CD4-positive, alpha-beta T cell treated with Interleukin-4 for 4 hours (primary cell): ENCODE measurements at regions not wholly inside any gene's neighbourhood (a gene's known extent, or its start where the extent isn't known, plus 50 kb on each side); places are given as distances from the start of the nearest gene placed in this dataset.

Experiments
- DNase-seq: peaks from one replicate; pipeline ENCODE4 v3.0.0-alpha.2; 2020

DNA sequence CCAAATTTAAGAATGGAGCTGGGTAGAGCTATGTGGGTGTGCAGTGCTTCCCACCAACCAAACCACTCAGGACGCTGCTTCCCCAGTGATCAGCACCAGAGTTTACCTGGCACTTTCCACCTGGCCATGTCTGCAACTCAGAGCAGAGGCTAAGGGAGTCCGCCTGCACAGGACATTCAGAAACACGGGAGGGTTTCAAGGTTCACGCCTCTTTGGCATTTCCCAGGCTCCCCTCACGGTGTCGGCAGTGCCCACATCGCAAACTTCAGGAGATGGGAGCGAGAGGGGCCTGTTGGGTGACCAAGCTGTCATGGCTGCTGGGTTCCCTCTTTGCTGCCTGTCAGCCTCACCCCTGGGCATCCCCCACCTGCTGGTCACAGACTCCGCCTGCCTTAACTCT lies 161.5 kb downstream of the NXNL2 start:
- DNase-seq = no peak

DNA sequence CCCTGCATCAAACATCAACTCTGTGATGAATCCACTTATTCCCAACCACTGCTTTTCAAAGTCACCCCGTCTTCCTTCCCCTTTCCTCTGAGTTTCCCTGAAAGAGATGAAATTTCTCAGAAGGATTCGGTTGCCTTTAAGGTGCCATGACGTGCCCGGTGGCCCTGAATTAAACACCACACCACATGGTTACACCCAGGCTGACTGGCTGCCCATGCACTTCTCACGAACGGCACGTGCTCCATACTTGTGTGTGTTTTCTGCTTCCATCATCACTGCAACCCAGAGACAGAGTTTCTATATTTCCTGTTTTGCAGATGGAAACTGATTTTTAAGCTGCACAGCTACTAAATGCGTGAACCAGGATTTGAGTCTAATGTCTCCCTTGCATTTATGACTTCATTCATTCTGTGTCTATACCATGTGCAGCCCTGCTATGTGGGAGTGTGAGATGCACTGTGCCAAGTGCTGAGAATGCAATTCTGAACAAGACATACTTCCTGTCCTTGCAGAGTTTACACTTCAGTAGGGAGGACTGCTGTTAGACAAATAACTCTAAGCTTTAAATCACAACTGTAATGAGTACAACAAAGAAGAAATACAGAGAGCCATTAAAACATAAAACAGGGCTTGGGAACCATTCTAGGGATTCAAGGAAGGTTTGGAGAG lies 162.9 kb downstream of the NXNL2 start:
- no peak for DNase-seq

DNA sequence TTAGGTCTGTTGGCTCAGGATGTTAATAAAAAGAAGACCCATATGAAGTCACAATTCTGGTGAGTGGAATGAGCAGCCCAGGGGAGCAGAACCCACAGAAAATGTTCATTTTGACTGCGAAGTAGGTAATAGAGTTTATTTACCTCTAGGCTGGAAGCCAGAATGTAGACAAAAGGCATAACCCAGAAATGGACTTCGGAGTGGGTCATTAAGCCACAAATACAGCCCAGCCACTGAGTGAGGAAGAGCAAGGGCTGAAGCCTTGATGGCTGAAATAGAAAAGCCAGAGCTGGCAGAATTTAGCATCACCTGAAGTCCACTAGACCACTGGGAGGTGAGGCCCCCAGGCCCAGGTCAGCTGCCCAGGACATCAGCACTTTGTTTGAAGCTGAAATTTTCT lies 168.0 kb downstream of the NXNL2 start:
- no peak for DNase-seq

DNA sequence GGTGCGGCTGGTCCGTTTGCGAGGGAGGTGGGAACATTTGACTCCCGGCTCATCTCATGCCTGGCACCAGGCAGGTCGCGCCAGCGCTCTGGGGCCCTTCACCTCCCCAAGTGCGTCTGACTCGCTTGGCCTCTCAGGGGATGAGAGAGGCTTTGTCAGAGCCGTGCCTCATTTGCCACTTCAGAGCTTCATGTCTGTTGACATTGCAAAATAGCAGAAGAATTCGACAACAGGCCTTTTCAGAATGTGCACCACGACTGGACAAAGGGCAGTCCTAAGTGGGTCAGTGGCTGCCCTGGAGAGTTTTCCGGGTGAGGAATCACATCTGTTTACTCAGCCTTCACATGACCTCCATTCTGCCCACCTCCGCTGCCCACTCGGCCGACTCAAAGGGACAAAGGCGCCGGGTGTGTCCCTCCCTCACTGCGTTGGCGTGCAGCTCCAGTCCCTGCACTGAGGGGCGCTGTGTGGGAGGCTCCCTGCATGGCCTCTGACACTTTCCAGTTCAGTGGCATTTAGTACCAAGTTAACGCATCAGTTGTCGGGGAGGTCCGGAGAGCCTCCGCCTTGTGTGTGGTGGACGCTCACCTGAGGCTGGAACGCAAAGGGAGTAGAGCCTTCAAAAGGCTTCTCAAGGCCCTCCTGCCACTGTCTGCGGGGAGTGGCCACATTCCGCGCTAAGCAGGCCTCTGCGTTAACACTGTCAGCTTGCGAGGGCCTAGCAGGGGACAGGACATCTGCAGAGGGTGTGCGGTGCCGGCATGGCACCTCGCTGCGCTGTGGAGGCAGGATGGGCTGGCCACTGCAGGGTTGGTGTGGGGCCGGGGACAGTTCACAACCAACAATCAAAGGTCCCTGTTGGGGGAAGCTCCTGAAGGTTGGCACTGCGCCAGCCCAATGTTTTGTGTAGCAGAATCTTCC lies 171.5 kb downstream of the NXNL2 start:
- DNase-seq = no peak

DNA sequence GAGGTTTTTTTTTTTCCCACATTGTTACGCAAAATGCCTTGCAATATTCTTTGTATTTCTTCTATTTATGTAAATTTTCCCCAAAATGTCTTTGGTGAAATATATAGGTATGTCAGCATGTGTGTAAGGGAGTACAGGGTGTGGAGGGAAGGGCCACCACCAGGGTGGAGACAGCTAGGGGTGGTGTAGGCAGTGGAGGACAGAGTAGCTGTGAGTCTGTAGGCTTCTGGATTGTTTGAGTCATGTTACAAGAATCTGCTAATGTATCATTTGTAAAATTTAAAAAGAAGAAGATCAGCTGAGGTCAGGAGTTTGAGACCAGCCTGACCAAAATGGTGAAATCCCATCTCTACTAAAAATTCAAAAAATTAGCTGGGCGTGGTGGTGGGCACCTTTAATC lies 175.5 kb downstream of the NXNL2 start:
- DNase-seq = no peak

DNA sequence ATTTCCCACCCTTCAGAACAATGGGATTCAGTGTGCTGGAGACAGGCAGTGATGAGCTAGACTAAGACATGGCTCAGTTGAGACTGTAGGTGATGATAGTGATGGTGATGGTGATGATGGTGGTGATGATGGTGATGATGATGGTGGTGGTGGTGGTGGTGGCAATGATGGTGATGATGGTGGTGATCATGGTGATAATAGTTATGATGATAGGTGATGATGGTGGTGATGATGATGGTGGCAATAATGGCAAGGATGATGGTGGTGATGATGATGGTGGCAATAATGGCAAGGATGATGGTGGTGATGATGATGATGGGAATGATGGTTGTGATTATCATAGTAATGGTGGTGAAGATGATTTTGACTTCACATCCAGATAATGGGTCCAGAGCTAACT lies 176.7 kb downstream of the NXNL2 start:
- DNase-seq = no peak

GRCh38 chr9:88712484-88712883 lies 177.5 kb downstream of the NXNL2 start:
- no peak for DNase-seq

- DNase-seq = no peak
Measured at GRCh38 chr9:88713010-88713409, 178.0 kb downstream of the NXNL2 start.

DNA sequence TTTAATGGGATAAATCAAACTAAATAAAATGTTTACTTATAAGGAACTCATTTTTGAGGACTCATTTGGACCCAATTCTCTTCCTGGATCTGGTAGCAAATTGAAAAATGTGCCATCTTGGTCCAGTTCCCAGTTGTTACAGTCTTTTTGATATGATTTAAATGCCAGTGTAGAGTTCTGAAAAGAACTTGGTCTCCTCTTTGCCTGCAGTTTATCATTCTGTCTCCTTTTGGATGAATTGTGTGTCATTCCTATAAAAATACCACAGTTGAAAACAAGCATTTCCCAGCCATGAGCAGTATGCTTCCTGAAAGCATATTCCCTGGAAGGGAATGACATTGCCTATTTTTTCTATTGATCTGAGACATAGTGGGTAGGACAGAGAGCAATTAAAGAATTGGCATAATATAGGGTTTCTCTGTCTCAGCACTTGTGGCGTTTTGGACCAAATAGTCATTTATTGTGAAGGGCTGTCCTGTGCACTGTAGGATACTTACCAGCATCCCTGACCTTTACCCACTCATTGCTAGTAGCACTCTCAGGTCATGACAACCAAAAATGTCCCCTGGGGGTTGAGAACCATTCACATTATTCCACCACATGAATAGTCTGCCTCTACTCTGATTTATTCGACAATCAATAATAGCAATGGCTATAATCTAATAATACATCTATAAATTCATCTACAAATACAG lies 181.8 kb downstream of the NXNL2 start:
- DNase-seq = no peak

DNA sequence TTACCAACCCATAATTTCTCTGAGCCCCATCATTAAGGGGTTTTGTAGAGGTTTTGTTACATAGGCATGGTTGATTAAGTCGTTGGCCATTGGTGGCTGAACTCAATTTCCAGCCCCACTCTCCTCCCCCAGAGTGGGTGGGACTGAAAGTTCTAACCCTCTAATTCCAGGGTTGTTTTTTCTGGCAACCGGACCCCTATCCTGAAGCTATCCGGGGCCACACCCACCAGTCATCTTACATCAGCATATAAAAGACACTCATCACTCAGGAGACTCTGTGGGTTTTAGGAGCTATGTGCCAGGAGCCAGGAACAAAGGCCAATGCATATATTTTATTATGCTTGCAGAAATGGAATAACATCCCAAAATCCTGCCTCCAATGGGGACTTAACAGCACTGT lies 186.0 kb downstream of the NXNL2 start:
- no peak for DNase-seq

DNA sequence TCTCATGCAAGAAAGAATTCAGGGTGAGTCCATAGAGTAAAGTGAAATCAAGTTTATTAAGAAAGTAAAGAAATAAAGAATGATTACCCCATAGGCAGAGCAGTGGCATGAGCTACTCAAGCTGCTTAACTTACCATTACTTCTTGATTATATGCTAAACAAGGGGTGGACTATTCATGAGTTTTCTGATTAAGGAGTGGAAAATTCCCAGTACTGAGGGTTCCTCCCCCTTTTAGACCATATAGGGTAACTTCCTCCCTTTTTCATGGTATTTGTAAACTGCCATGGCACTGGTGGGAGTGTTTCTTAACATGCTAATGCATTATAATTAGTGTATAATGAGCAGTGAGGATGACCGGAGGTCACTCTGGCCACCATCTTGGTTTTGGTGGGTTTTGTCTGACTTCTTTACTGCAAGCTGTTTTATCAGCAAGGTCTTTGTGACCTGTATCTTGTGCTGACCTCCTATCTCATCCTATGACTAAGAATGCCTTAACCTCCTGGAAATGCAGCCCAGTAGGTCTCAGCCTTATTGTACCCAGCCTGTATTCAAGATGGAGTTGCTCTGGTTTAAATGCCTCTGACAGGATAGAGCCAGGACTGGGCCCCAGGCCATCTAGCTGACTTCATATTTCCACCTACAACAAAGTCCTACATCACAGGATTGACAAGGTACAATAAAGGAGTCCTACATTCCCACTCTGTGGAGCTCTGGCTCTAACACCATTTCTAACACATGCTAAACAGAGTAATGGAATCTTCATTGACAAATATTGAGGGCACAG lies 186.7 kb downstream of the NXNL2 start:
- DNase-seq = no peak

DNA sequence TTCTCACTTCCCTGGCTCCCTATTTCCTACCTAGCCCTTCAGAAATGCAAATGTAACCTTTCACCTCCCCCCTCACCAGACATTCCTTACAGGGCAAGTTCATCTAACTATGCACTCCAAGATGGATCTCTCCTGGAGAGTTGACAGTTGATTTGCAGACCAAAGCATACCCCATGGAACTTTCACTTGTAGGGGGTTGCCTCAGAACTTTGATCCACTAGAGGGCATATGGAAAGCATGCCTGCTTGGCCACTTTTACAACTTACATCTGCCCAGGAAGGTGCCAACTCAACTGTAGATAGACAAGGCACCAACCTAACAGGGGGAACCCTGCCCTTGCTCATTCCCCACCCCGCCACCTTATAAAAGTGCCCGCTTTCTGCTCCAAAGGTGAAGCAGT lies 187.8 kb downstream of the NXNL2 start:
- no peak for DNase-seq

DNA sequence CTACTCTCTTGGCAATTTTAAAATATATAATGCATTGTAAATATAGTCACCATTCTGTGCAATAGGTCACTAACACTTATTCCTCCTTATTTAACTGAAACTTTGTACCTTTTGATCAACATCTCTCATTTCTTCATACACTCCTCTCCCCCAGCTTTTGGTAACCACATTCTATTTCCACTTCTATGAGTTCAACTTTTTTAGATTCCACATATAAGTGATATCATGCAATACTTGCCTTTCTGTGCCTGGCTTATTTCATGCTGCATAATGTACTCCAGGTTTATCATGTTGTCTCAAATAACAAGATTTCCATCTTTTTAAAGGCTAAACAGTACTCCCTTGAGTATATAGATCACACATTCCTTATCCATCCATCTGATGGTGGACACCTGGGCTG lies 188.8 kb downstream of the NXNL2 start:
- no peak for DNase-seq

DNA sequence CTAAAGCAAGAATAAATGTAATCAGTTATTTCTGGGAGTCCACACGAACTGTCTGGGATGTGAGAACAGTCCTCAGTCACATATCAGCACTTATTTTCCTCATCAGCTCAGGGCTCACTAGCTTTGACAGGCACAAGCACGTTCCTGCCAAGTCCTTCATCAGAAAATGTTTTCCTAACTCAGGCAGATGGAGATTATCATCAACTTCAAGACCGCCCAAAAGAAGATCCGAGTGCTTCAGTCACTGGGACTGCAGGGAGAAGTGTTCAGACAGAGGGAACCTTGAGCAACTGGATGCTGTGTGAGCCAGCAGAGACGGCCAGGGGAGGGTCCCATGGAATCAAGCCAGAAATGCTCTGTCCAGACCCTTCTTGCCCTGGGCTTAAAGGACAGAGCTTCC lies 189.4 kb downstream of the NXNL2 start:
- no peak for DNase-seq

- DNase-seq = no peak
Measured at GRCh38 chr9:88725300-88726019, 190.5 kb downstream of the NXNL2 start.

- DNase-seq = no peak
Measured at GRCh38 chr9:88726803-88727202, 191.8 kb downstream of the NXNL2 start.

DNA sequence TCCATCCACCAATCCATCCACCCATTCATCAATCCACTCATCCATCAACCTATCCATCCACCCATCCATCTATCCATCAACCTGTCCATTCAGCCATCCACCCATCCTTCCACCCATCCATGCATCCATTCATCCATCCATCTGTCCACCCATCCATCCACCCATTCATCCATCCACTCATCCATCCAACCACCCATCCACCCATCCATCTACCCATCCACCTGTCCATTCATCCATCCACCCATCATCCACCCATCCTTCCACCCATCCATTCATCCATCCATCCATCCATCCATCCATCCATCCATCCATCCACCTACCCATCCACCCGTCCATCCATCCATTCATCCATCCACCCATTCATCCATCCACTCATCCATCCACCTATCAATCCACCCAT lies 195.8 kb downstream of the NXNL2 start:
- no peak for DNase-seq

GRCh38 chr9:88732128-88732527 lies 197.2 kb downstream of the NXNL2 start:
- no peak for DNase-seq

DNA sequence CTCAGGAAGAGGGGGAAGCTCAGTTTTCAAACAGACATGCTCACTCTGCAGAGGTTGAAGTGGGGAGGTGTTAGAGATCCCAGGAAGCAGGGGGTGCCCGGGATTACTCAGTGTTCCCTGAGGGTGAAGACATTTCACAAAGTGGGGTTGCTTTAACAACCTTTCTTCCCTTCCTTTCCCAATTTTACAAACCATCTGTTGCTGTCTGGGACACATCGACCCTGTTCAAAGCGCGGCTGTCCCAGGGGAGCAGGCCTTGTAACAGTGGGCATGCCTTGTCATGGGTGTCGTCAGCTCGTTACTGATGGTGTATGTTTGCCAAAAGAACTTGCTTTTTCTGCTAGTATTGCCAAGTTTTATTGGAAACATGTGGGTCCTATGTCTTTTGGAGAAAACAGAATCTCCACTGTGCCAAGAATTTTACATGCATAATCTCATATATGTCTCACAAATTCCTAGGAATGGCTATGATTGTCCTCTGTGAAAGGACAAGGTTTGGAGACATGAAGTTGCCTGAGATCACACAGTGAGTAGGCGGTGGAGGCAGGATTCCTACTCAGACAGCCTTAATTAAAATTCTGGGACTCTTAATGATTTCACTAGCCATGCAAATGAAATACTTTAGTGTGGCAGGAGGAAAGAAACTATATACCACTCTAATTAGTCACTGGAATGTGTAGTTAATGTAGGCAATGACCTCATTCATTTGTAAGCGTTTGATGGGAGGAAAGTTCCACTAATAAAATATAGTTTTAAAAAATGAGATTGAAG lies 198.9 kb downstream of the NXNL2 start:
- DNase-seq = no peak

DNA sequence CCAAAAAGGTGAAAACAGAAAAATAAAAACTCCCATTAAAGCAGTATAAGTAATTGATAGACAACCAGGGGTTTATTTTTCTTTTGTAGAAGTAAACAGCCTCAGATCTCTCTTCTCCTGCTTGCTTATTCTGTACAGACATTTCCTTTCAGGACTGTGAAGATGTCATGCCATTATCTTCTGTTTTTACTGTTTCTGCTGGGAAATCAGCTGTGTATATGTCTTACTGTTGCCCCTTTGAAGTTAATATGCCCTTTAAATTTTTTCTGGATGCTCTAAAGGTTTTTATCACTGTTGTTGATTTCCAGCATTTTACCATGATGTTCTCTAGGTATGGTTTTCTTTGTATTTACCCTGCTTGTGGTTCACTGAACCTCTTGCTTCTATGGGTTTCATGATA lies 199.5 kb downstream of the NXNL2 start:
- DNase-seq = no peak

GRCh38 chr9:88736136-88736637 lies 201.2 kb downstream of the NXNL2 start:
- DNase-seq = no peak
